ENCODE measurements at regions not wholly inside any gene's neighbourhood (a gene's known extent, or its start where the extent isn't known, plus 50 kb on each side); places are given as distances from the start of the nearest gene placed in this dataset.

- DNase-seq (ENCODE audit: low spot score) = no peak
Measured at GRCh38 chr20:51313358-51313827, 229.1 kb downstream of the NFATC2 start.

GRCh38 chr20:51312480-51312783 is 230.1 kb downstream of the NFATC2 start:
- no peak for TF ChIP-seq CTCF (IDR thresholded peaks at IDR 0.05; ENCODE audit: extremely low read depth, missing control alignments)

More at GRCh38 chr20:51313358-51313827, 229.1 kb downstream of the NFATC2 start:
- TF ChIP-seq CTCF (IDR thresholded peaks at IDR 0.05; ENCODE audit: extremely low read depth, missing control alignments) = no peak

GRCh38 chr20:51311636-51312479 is 230.7 kb downstream of the NFATC2 start:
- no peak for TF ChIP-seq CTCF (IDR thresholded peaks at IDR 0.05; ENCODE audit: extremely low read depth, missing control alignments)
- DNase-seq (ENCODE audit: low spot score) = no peak

More at GRCh38 chr20:51312480-51312783, 230.1 kb downstream of the NFATC2 start:
- DNase-seq (ENCODE audit: low spot score) = no peak

DNA sequence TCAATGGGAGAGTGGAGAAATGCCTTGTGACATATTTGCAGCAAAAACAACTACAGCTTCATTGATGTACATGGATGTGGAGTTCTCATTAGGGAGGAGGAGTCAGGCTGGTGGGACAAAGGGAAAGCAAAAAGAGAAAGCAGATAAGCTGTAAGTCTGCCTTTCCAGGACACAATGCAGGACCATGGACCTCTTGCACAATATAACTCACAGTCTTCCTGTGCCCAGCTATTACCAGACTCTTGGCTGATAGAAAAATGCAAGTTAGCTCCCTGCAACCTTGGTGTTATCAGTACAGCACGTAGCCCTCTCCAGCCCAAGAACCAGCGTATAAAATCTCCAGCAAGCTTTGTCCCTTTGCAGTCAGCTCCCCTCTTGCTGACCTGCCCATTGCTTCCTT is 232.3 kb downstream of the NFATC2 start:
- no peak for TF ChIP-seq CTCF (IDR thresholded peaks at IDR 0.05; ENCODE audit: extremely low read depth, missing control alignments)
- no peak for DNase-seq (ENCODE audit: low spot score)

DNA sequence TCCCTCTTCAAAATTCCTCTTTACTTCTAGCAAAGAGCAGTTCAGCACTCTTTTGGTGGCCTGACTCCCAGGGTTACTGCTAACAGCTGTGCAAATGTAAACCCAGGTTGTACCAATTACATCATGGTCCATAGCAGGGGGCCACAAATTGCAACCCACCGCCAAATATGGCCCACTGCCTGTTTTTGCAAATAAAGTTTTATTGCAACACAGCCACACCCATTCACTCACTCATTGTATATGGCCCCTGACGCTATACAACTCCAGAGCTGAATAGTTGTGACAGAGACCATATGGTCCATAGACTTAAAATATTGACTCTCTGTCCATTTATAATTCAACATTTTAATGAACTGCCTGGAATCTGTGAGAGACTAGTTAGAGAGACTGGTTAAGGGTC is 233.4 kb downstream of the NFATC2 start:
- no peak for TF ChIP-seq CTCF (IDR thresholded peaks at IDR 0.05; ENCODE audit: extremely low read depth, missing control alignments)
- DNase-seq (ENCODE audit: low spot score) = no peak

DNA sequence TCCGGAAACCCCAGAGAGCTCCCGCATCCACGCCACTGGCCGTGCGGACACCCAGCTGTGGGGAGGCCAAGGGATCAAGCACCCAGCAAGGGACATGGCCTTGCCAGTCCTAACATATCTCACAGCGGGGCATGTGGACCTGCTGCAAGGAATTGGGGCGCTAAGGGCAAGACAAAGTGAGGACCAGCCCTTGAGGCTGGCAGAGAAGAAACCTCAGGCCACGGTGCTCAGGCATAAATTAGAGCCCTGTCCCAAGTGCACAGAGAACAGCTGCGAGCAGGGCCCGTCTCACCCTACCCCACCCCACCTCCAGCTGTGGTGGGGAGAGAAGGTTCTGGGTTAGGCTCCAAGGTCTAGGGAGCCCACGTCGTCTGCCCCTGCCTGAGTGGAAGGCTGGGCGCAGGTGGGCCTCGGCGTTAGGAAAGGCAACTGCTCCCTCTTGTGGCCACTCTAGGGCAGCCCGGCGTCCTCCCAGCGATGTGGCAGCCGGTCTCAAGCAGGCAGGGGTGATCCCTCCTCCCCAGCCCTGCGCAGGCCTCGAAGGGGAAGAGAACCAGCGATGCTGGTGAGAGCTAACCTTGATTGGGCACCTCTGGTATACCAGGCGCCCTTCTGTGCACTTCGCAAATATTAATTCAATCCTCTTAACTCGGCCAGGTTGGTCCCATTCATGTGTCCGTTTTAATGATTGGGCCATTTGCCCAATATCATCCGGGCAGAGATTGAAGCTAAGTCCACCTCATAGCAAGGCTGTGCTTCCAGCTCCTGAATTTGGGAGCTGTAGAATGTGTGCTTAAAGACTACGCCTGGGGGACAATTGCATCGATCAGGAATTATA is 235.8 kb downstream of the NFATC2 start:
- peak; percentile 82 for DNase-seq (ENCODE audit: low spot score)
- peak; percentile 86 for TF ChIP-seq CTCF (IDR thresholded peaks at IDR 0.05; ENCODE audit: extremely low read depth, missing control alignments)

GRCh38 chr20:51306081-51306480 is 236.4 kb downstream of the NFATC2 start:
- no peak for TF ChIP-seq CTCF (IDR thresholded peaks at IDR 0.05; ENCODE audit: extremely low read depth, missing control alignments)
- DNase-seq (ENCODE audit: low spot score) = no peak
